Fibroblast of mammary gland (primary cell): ENCODE measurements at regions not wholly inside any gene's neighbourhood (a gene's known extent, or its start where the extent isn't known, plus 50 kb on each side); places are given as distances from the start of the nearest gene placed in this dataset.

Experiments
- DNase-seq: peaks from one replicate; pipeline ENCODE4 v3.0.0-alpha.2; 2010; ENCODE audit warnings: low read depth
- H3K4me3 ChIP-seq: 2 replicates; pipeline ENCODE4 v1.5.1; 2011; ENCODE audit warnings: low read depth, mild to moderate bottlenecking, low read length, moderate library complexity; ENCODE audit not compliant: control insufficient read depth
- TF ChIP-seq, protein P1 (sequence below): conservative IDR thresholded peaks from 2 replicates; pipeline ENCODE4 v1.5.1; 2011; ENCODE audit warnings: low read depth, low read length, inconsistent platforms; ENCODE audit not compliant: control insufficient read depth, insufficient read depth

GRCh38 chr12:107903341-107904061 is 129.0 kb downstream of the ASCL4 start:
- TF ChIP-seq, protein P1, sequence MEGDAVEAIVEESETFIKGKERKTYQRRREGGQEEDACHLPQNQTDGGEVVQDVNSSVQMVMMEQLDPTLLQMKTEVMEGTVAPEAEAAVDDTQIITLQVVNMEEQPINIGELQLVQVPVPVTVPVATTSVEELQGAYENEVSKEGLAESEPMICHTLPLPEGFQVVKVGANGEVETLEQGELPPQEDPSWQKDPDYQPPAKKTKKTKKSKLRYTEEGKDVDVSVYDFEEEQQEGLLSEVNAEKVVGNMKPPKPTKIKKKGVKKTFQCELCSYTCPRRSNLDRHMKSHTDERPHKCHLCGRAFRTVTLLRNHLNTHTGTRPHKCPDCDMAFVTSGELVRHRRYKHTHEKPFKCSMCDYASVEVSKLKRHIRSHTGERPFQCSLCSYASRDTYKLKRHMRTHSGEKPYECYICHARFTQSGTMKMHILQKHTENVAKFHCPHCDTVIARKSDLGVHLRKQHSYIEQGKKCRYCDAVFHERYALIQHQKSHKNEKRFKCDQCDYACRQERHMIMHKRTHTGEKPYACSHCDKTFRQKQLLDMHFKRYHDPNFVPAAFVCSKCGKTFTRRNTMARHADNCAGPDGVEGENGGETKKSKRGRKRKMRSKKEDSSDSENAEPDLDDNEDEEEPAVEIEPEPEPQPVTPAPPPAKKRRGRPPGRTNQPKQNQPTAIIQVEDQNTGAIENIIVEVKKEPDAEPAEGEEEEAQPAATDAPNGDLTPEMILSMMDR, result no peak
- no peak overlapping the region for H3K4me3 ChIP-seq
- DNase-seq, result no peak

- H3K4me3 ChIP-seq, result no peak overlapping the region
- no peak for DNase-seq
- TF ChIP-seq, protein P1, result no peak
These were observed 132.2 kb downstream of the ASCL4 start for GRCh38 chr12:107906707-107907106.

GRCh38 chr12:107912421-107913004 is 138.0 kb downstream of the ASCL4 start:
- TF ChIP-seq, protein P1, result peak; percentile 45
- peak; percentile 25 for DNase-seq
- no peak overlapping the region for H3K4me3 ChIP-seq

DNA sequence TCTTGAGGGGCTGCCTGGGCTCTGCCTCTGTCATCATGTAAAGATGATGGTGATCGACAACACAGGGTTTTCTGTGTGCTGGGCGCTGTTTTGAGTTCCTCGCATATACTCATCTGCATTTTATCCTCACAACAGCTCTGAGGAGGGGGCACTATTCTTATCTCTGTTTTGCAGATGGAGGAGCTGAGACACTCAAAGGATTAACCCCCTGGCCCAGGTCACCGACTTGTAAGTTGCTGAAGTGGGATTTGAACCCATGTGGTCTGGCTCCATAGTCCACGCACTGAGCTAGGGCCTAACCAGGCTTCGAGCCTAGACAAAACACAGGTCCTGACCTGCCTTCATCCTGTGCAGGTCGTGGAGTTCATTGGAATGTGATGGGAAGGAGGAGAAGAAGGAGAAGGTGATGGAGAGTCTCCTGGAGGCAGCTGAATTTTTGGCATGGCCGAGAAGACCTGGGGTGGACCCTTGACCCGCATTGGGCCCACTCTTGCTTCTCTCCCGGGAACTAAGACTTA is 140.0 kb downstream of the ASCL4 start:
- TF ChIP-seq, protein P1, result no peak
- DNase-seq, result no peak
- no peak overlapping the region for H3K4me3 ChIP-seq

- TF ChIP-seq, protein P1, result peak; percentile 58
- H3K4me3 ChIP-seq, result no peak overlapping the region
- peak; percentile 24 for DNase-seq
These were observed 143.7 kb downstream of the ASCL4 start for GRCh38 chr12:107917912-107918800.

GRCh38 chr12:107921062-107921461 is 146.6 kb downstream of the ASCL4 start:
- DNase-seq, result no peak
- TF ChIP-seq, protein P1, result no peak
- no peak overlapping the region for H3K4me3 ChIP-seq
